Spleen (tissue), 11 donors: ENCODE measurements at regions not wholly inside any gene's neighbourhood (a gene's known extent, or its start where the extent isn't known, plus 50 kb on each side); places are given as distances from the start of the nearest gene placed in this dataset.

ENCODE experiments used
- DNase-seq: peaks from one replicate; pipeline ENCODE4 v3.0.0-alpha.2; 2020
- H3K27ac ChIP-seq, 8 donors: fragments of 200-600 bp; sonication (generic) in 7 of 8; 1 replicate in 4 of 8; 2 replicates in 4 of 8; pipeline versions ENCODE4 v1.5.0 to v1.8.0; 2016 to 2021; ENCODE audit warnings: inconsistent platforms in 4 of 8, mild to moderate bottlenecking in 4 of 8, moderate library complexity in 1 of 8
- H3K27me3 ChIP-seq, 7 donors: fragments of 200-600 bp; sonication (generic) in 6 of 7; replicated peaks in 1 of 7; 1 replicate in 4 of 7; 2 replicates in 3 of 7; pipeline versions ENCODE4 v1.5.0 to v1.8.0; 2016 to 2021; ENCODE audit warnings: inconsistent platforms in 3 of 7, mild to moderate bottlenecking in 1 of 7
- H3K36me3 ChIP-seq, 6 donors: fragments of 200-600 bp; sonication (generic) in 5 of 6; 1 replicate in 4 of 6; 2 replicates in 2 of 6; pipeline versions ENCODE4 v1.5.0 to v1.8.0; 2016 to 2021; ENCODE audit warnings: inconsistent platforms in 2 of 6
- H3K4me1 ChIP-seq, 6 donors: fragments of 200-600 bp; sonication (generic) in 5 of 6; 1 replicate in 3 of 6; 2 replicates in 3 of 6; pipeline versions ENCODE4 v1.5.0 to v1.8.0; 2016 to 2021; ENCODE audit warnings: inconsistent platforms in 3 of 6
- H3K4me3 ChIP-seq, 8 donors: fragments of 200-600 bp; sonication (generic) in 7 of 8; 1 replicate in 4 of 8; 2 replicates in 4 of 8; pipeline versions ENCODE4 v1.5.0 to v1.8.0; 2016 to 2021; ENCODE audit warnings: inconsistent platforms in 4 of 8, mild to moderate bottlenecking in 4 of 8, moderate library complexity in 2 of 8
- H3K9me3 ChIP-seq, 8 donors: fragments of 200-600 bp; sonication (generic) in 7 of 8; 1 replicate in 4 of 8; 2 replicates in 4 of 8; pipeline versions ENCODE4 v1.5.0 to v1.8.0; 2016 to 2021; ENCODE audit warnings: inconsistent platforms in 4 of 8
- CTCF ChIP-seq, 11 experiments: fragments of 200-600 bp in 7 of 11; fragments of 450-650 bp in 4 of 11; sonication (generic) in 4 of 11; IDR thresholded peaks in 8 of 11; conservative IDR thresholded peaks in 3 of 11; 1 replicate in 7 of 11; 2 replicates in 4 of 11; pipeline versions ENCODE4 v1.4.0 to v1.8.0; 2016 to 2021; ENCODE audit warnings: antibody characterized with exemption in 11 of 11, inconsistent platforms in 4 of 11, mild to moderate bottlenecking in 1 of 11
- POLR2A ChIP-seq, 3 donors: fragments of 450-650 bp; IDR thresholded peaks; one replicate each; pipeline ENCODE4 v1.5.1; 2017; ENCODE audit warnings: antibody characterized with exemption in 3 of 3, mild to moderate bottlenecking in 1 of 3
- POLR2AphosphoS5 ChIP-seq, 3 donors: sonication (generic); formaldehyde crosslinking; IDR thresholded peaks; one replicate each; pipeline ENCODE4 v1.5.1; 2017; ENCODE audit warnings: antibody characterized with exemption in 3 of 3
- WGBS, 5 donors: extraction: QIAGEN DNeasy Blood & Tissue Kit in 3 of 5; methylation state at CpG; one replicate each; pipeline versions ENCODE4 v1.1.5 to v1.1.7; 2013 to 2018; 5-methylcytosine and 5-hydroxymethylcytosine counted together
- intact Hi-C: fragments of 100-400 bp; cut with DNase I; formaldehyde crosslinking; loops from one replicate; pipeline ENCODE4 v1.15.0; 2023; ENCODE audit warnings: low total_unique reads
- donor health status: healthy with polysubstance abuse.
- donor health status: DM: no; HTN: no; CAD: no; lungs with moderate emphysema.
- donor health status: DM: no; HTN: no; CAD: no.
- donor health status: Bipolar disorder and iron deficiency.
- donor health status: healthy.
- donor health status: DM: no; HTN: no; CAD: no.
- donor health status: DM: yes; HTN: yes; CAD: no.

- Histone ChIP-seq H3K4me3 (no peak overlapping the region), H3K27ac (no peak overlapping the region), H3K9me3 (peaks cover 0 to 12% (median 4%) of the 10 kb centered on the region in 8 donors), H3K4me1 (no peaks in the 10 kb centered on the region), H3K27me3 (no peaks in the 10 kb centered on the region), H3K36me3 (no peaks in the 10 kb centered on the region)
- TF ChIP-seq POLR2AphosphoS5 (IDR thresholded peaks at IDR 0.05) (no peak), POLR2A (IDR thresholded peaks at IDR 0.05) (no peak), CTCF (IDR thresholded peaks at IDR 0.05 in 8 of 11, conservative IDR thresholded peaks at IDR 0.05 in 3 of 11) (no peak)
- intact Hi-C loops = no loop called here
- DNase-seq = no peak
- 82 to 90% (median 88%) methylated on average over 1 of the region's 1 CpG for WGBS, 5 donors
Measured at GRCh38 chr21:21828130-21828529, 829.9 kb downstream of the NCAM2 start.

GRCh38 chr21:21831036-21831435 is 832.8 kb downstream of the NCAM2 start:
- Histone ChIP-seq H3K4me3 (no peak overlapping the region), H3K9me3 (peaks cover 0 to 13% (median 4%) of the 10 kb centered on the region in 8 donors), H3K27me3 (no peaks in the 10 kb centered on the region), H3K4me1 (no peaks in the 10 kb centered on the region), H3K36me3 (no peaks in the 10 kb centered on the region), H3K27ac (no peak overlapping the region)
- 84 to 92% (median 88%) methylated on average over 10 to 11 of the region's 11 CpGs for WGBS, 5 donors
- no peak for TF ChIP-seq POLR2A (IDR thresholded peaks at IDR 0.05)
- TF ChIP-seq CTCF (IDR thresholded peaks at IDR 0.05 in 8 of 11, conservative IDR thresholded peaks at IDR 0.05 in 3 of 11) = no peak
- no peak for TF ChIP-seq POLR2AphosphoS5 (IDR thresholded peaks at IDR 0.05)
- no peak for DNase-seq
- intact Hi-C loops = no loop called here

- WGBS, 5 donors = 68 to 94% (median 77%) methylated on average over 1 of the region's 1 CpG
- Histone ChIP-seq H3K4me3 (no peak overlapping the region), H3K4me1 (no peaks in the 10 kb centered on the region), H3K27ac (no peak overlapping the region), H3K27me3 (no peaks in the 10 kb centered on the region), H3K36me3 (no peaks in the 10 kb centered on the region), H3K9me3 (peaks cover 0 to 12% (median 5%) of the 10 kb centered on the region in 8 donors)
- no peak for DNase-seq
- TF ChIP-seq POLR2AphosphoS5 (IDR thresholded peaks at IDR 0.05) (no peak), POLR2A (IDR thresholded peaks at IDR 0.05) (no peak), CTCF (IDR thresholded peaks at IDR 0.05 in 8 of 11, conservative IDR thresholded peaks at IDR 0.05 in 3 of 11) (no peak)
- intact Hi-C loops = no loop called here
Measured at GRCh38 chr21:21845901-21846300, 847.7 kb downstream of the NCAM2 start.

GRCh38 chr21:21851205-21851604 is 853.0 kb downstream of the NCAM2 start:
- DNase-seq = no peak
- H3K36me3 ChIP-seq = no peaks in the 10 kb centered on the region
- no peaks in the 10 kb centered on the region for H3K4me1 ChIP-seq
- H3K27me3 ChIP-seq = no peaks in the 10 kb centered on the region
- peaks cover 0 to 16% (median 0%) of the 10 kb centered on the region in 8 donors for H3K9me3 ChIP-seq
- no peak overlapping the region for H3K4me3 ChIP-seq
- intact Hi-C loops = no loop called here
- TF ChIP-seq CTCF (IDR thresholded peaks at IDR 0.05 in 8 of 11, conservative IDR thresholded peaks at IDR 0.05 in 3 of 11) = no peak
- TF ChIP-seq POLR2A (IDR thresholded peaks at IDR 0.05) = no peak
- TF ChIP-seq POLR2AphosphoS5 (IDR thresholded peaks at IDR 0.05) = no peak
- H3K27ac ChIP-seq = no peak overlapping the region
